Vagina (tissue), 2 donors: ENCODE measurements at regions not wholly inside any gene's neighbourhood (a gene's known extent, or its start where the extent isn't known, plus 50 kb on each side); places are given as distances from the start of the nearest gene placed in this dataset.

Source experiments
- POLR2AphosphoS5 ChIP-seq, 2 donors: sonication (generic); formaldehyde crosslinking; IDR thresholded peaks; one replicate each; pipeline ENCODE4 v1.9.0; 2017; ENCODE audit warnings: antibody characterized with exemption in 2 of 2, mild to moderate bottlenecking in 2 of 2, low read depth in 1 of 2; ENCODE audit not compliant: insufficient read depth in 1 of 2
- TF ChIP-seq, protein P1 (sequence below), 3 experiments: fragments of 450-650 bp in 2 of 3; fragments of 200-600 bp in 1 of 3; sonication (generic) in 1 of 3; IDR thresholded peaks; one replicate each; pipeline ENCODE4 v1.5.1; 2017 to 2019; ENCODE audit warnings: antibody characterized with exemption in 3 of 3, mild to moderate bottlenecking in 2 of 3, moderate library complexity in 2 of 3

DNA sequence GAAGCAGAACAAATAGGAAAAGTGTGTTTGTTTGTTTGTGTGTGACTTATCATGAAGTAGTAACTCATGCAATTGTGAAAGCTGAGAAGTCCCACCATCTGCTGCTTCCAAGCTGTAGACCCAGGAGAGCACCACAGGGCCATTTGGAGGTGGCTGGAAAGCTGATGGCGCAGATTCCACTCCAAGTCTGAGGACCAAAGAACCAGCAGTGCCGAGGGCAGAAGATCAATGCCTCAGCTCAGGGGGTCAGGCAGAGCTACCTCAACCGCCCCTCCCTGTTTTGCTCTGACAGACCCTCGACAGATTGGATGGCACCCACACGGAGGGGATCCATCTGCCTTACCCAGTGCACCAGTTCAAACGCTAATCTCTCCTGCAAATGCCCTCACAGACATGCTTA, 896.2 kb downstream of the BRD1 start:
- no peak for TF ChIP-seq POLR2AphosphoS5 (IDR thresholded peaks at IDR 0.05; ENCODE audit: insufficient read depth in 1 of 2, low read depth in 1 of 2)
- TF ChIP-seq, protein P1, sequence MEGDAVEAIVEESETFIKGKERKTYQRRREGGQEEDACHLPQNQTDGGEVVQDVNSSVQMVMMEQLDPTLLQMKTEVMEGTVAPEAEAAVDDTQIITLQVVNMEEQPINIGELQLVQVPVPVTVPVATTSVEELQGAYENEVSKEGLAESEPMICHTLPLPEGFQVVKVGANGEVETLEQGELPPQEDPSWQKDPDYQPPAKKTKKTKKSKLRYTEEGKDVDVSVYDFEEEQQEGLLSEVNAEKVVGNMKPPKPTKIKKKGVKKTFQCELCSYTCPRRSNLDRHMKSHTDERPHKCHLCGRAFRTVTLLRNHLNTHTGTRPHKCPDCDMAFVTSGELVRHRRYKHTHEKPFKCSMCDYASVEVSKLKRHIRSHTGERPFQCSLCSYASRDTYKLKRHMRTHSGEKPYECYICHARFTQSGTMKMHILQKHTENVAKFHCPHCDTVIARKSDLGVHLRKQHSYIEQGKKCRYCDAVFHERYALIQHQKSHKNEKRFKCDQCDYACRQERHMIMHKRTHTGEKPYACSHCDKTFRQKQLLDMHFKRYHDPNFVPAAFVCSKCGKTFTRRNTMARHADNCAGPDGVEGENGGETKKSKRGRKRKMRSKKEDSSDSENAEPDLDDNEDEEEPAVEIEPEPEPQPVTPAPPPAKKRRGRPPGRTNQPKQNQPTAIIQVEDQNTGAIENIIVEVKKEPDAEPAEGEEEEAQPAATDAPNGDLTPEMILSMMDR (IDR thresholded peaks at IDR 0.05), result no peak
